Neural cell (in vitro differentiated cells): ENCODE measurements at regions not wholly inside any gene's neighbourhood (a gene's known extent, or its start where the extent isn't known, plus 50 kb on each side); places are given as distances from the start of the nearest gene placed in this dataset.

Experiments used
- CTCF ChIP-seq: fragments of 450-650 bp; IDR thresholded peaks from 2 replicates; pipeline ENCODE4 v1.5.1; 2014; ENCODE audit warnings: antibody characterized with exemption, mild to moderate bottlenecking, moderate library complexity; ENCODE audit not compliant: poor library complexity, severe bottlenecking
- EZH2 ChIP-seq: fragments of 200-600, 300-800 bp; shearing (Covaris generic), sonication (generic); IDR thresholded peaks from 2 replicates; pipeline ENCODE4 v1.6.1; 2014; ENCODE audit warnings: antibody characterized with exemption, low read length, borderline replicate concordance, mild to moderate bottlenecking; ENCODE audit not compliant: insufficient read depth, poor library complexity, severe bottlenecking
- RAD21 ChIP-seq: fragments of 450-650 bp; conservative IDR thresholded peaks from 2 replicates; pipeline ENCODE4 v1.6.1; 2014; ENCODE audit warnings: antibody characterized with exemption, mild to moderate bottlenecking, moderate library complexity

DNA sequence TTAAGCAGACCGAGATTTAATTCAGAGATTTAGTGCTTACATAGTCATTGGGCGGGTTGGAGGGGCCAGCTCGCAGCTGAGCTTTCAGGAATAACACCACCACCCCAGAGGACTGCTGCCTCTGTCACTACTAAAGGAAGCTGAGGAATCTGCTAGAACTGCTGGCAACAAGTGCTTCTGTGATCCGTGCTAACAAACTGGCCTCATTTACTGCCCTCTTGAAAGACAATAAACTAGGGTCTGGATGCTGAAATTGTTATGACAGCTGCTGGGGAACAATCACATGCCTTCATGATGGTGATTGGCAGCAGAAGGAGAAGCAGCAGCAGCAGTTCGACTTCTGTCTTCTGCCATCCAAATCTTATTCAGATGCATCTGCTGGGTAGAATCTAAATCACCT is 285.5 kb upstream of the TAC1 start:
- TF ChIP-seq RAD21 (no peak), EZH2 (no peak), CTCF (no peak)
